Hepatocyte (in vitro differentiated cells): ENCODE measurements at regions not wholly inside any gene's neighbourhood (a gene's known extent, or its start where the extent isn't known, plus 50 kb on each side); places are given as distances from the start of the nearest gene placed in this dataset.

Experiments
- DNase-seq: peaks from one replicate; pipeline ENCODE4 v3.0.0-alpha.2; 2016; ENCODE audit warnings: low spot score
- H2AFZ ChIP-seq: fragments of 200-600 bp; sonication (generic); 2 replicates; pipeline ENCODE4 v1.6.0; 2016; ENCODE audit warnings: antibody characterized with exemption, mild to moderate bottlenecking
- H3K27ac ChIP-seq: fragments of 200-600 bp; sonication (generic); 2 replicates; pipeline ENCODE4 v1.5.1; 2016; ENCODE audit warnings: mild to moderate bottlenecking
- H3K27me3 ChIP-seq: fragments of 200-600 bp; sonication (generic); 2 replicates; pipeline ENCODE4 v1.6.1; 2016
- H3K36me3 ChIP-seq: fragments of 200-600 bp; sonication (generic); replicated peaks from 2 replicates; pipeline ENCODE4 v1.5.1; 2016; ENCODE audit warnings: low read depth; ENCODE audit not compliant: insufficient read depth
- H3K4me1 ChIP-seq: fragments of 200-600 bp; sonication (generic); 2 replicates; pipeline ENCODE4 v1.5.1; 2016; ENCODE audit warnings: mild to moderate bottlenecking, moderate library complexity; ENCODE audit not compliant: insufficient read depth
- H3K4me2 ChIP-seq: fragments of 200-600 bp; sonication (generic); 2 replicates; pipeline ENCODE4 v1.6.0; 2016
- H3K4me3 ChIP-seq: fragments of 200-600 bp; sonication (generic); 2 replicates; pipeline ENCODE4 v1.5.1; 2016; ENCODE audit warnings: mild to moderate bottlenecking
- H3K79me2 ChIP-seq: fragments of 200-600 bp; sonication (generic); 2 replicates; pipeline ENCODE4 v1.6.0; 2017; ENCODE audit warnings: mild to moderate bottlenecking
- H3K9me2 ChIP-seq: fragments of 200-600 bp; sonication (generic); replicated peaks from 2 replicates; pipeline ENCODE4 v1.6.0; 2017; ENCODE audit warnings: mild to moderate bottlenecking; ENCODE audit not compliant: insufficient read depth
- H3K9me3 ChIP-seq: fragments of 200-600 bp; sonication (generic); 2 replicates; pipeline ENCODE4 v1.5.1; 2016; ENCODE audit warnings: low read depth, mild to moderate bottlenecking
- H4K20me1 ChIP-seq: fragments of 200-600 bp; sonication (generic); 2 replicates; pipeline ENCODE4 v1.6.0; 2016; ENCODE audit warnings: mild to moderate bottlenecking; ENCODE audit not compliant: insufficient read depth, poor library complexity, severe bottlenecking
- EZH2 ChIP-seq: fragments of 200-600 bp; sonication (generic); IDR thresholded peaks from 2 replicates; pipeline ENCODE4 v1.6.1; 2016; ENCODE audit warnings: antibody characterized with exemption, mild to moderate bottlenecking, borderline replicate concordance
- EZH2phosphoT487 ChIP-seq: fragments of 200-600 bp; sonication (generic); IDR thresholded peaks from one replicate; pipeline ENCODE4 v1.6.1; 2018; ENCODE audit warnings: antibody characterized with exemption, mild to moderate bottlenecking, low read depth, moderate library complexity; ENCODE audit not compliant: unreplicated experiment, severe bottlenecking
- WGBS: methylation state at CpG from one replicate; pipeline ENCODE4 v1.1.6; 2016; ENCODE audit warnings: low lambda C conversion rate; ENCODE audit errors: missing lambda C conversion rate; 5-methylcytosine and 5-hydroxymethylcytosine counted together
- TF ChIP-seq, protein P1 (sequence below): fragments of 200-600 bp; sonication (generic); IDR thresholded peaks from 2 replicates; pipeline ENCODE4 v1.5.1; 2016; ENCODE audit warnings: antibody characterized with exemption, mild to moderate bottlenecking; ENCODE audit not compliant: poor library complexity

DNA sequence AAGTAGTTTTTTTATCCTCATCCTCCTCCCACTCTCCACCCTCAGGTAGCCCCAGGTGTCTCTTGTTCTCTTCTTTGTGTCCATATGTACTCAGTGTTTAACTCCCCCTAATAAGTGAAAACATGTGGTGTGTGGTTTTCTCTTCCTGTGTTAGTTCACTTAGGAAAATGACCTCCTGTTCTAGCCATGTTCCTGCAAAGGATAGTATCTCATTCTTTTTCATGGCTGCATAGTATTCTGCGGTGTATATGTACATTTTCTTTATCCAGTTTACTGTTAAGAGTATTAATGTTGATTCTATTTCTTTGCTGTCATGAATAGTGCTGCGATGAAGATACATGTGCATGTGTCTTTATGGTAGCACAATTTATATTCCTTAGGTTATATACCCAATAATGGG is 68.4 kb upstream of the RANBP3L start:
- H3K9me3 ChIP-seq: no peaks in the 10 kb centered on the region
- WGBS: 74% methylated on average over 2 of the region's 2 CpGs
- H3K9me2 ChIP-seq: no peaks in the 10 kb centered on the region

DNA sequence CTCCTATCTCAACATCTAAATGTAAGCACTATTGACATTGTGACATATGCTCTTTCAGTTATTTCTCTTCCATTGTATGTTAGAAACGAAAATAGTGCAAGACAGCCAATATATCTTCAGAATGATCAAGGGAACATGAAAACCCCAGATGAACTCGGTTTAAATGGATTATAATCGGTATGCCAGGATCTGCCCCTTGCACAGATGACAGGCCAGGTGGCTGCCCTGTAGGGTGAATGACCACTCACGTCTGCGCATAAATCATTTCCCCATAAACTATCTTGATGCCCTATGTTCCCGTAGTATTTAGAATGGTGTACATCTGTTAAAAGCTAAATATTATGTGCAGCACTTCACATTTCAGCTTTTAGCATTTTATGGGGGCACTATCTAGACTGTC is 69.7 kb upstream of the RANBP3L start:
- Histone ChIP-seq H3K4me1 (peaks cover 4% of the 10 kb centered on the region), H4K20me1 (no peaks in the 10 kb centered on the region), H3K27me3 (no peaks in the 10 kb centered on the region), H3K9me2 (no peaks in the 10 kb centered on the region), H3K79me2 (no peaks in the 10 kb centered on the region), H3K4me2 (no peak overlapping the region), H3K27ac (no peak overlapping the region), H2AFZ (no peak overlapping the region), H3K9me3 (no peaks in the 10 kb centered on the region), H3K36me3 (no peaks in the 10 kb centered on the region), H3K4me3 (no peak overlapping the region)
- no peak for DNase-seq
- no peak for TF ChIP-seq EZH2
- 69% methylated on average over 6 of the region's 6 CpGs for WGBS

More for the DNA sequence above, 68.4 kb upstream of the RANBP3L start:
- Histone ChIP-seq H4K20me1 (no peaks in the 10 kb centered on the region), H3K27me3 (no peaks in the 10 kb centered on the region), H3K4me1 (peaks cover 4% of the 10 kb centered on the region), H3K36me3 (no peaks in the 10 kb centered on the region), H3K27ac (no peak overlapping the region), H3K79me2 (no peaks in the 10 kb centered on the region), H3K4me3 (no peak overlapping the region), H3K4me2 (no peak overlapping the region), H2AFZ (no peak overlapping the region)
- DNase-seq: no peak
- no peak for TF ChIP-seq EZH2phosphoT487

DNA sequence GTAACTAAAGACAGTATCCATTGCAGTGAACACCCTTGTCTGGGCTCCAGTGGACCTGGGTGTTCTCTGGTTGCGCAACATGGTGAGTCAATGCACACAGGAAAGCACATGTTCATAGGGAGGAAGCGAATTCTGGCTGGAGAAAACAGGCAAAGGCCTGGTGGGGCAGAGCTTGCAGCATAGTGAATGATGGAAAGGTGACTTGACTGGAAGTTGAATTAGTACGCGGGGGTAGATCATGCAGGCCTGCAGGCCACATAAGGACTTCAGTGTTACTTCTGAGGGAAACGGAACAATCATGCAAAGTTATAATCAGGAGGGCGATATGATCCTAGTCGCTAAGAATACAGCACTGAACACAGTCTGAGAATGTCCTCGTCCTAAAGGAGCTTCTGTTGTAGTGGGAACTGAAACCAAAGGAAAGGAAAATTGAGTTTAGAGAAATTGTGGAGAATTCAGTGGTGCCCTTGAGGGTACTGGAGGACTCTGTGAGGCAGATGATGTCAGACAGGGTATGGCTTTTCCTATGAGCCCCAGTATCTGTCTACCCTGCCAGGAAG is 71.9 kb upstream of the RANBP3L start:
- no peak overlapping the region for H3K27ac ChIP-seq
- no peak for TF ChIP-seq EZH2
- TF ChIP-seq EZH2phosphoT487: no peak
- TF ChIP-seq, protein P1, sequence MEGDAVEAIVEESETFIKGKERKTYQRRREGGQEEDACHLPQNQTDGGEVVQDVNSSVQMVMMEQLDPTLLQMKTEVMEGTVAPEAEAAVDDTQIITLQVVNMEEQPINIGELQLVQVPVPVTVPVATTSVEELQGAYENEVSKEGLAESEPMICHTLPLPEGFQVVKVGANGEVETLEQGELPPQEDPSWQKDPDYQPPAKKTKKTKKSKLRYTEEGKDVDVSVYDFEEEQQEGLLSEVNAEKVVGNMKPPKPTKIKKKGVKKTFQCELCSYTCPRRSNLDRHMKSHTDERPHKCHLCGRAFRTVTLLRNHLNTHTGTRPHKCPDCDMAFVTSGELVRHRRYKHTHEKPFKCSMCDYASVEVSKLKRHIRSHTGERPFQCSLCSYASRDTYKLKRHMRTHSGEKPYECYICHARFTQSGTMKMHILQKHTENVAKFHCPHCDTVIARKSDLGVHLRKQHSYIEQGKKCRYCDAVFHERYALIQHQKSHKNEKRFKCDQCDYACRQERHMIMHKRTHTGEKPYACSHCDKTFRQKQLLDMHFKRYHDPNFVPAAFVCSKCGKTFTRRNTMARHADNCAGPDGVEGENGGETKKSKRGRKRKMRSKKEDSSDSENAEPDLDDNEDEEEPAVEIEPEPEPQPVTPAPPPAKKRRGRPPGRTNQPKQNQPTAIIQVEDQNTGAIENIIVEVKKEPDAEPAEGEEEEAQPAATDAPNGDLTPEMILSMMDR: no peak
- WGBS: 89% methylated on average over 8 of the region's 8 CpGs
- peak; percentile 64 for DNase-seq
- H3K4me3 ChIP-seq: no peak overlapping the region
- no peaks in the 10 kb centered on the region for H3K79me2 ChIP-seq
- no peaks in the 10 kb centered on the region for H3K9me3 ChIP-seq
- no peaks in the 10 kb centered on the region for H4K20me1 ChIP-seq
- H3K9me2 ChIP-seq: no peaks in the 10 kb centered on the region
- no peak overlapping the region for H2AFZ ChIP-seq
- no peaks in the 10 kb centered on the region for H3K36me3 ChIP-seq
- H3K4me2 ChIP-seq: no peak overlapping the region
- H3K27me3 ChIP-seq: no peaks in the 10 kb centered on the region
- H3K4me1 ChIP-seq: no peaks in the 10 kb centered on the region

DNA sequence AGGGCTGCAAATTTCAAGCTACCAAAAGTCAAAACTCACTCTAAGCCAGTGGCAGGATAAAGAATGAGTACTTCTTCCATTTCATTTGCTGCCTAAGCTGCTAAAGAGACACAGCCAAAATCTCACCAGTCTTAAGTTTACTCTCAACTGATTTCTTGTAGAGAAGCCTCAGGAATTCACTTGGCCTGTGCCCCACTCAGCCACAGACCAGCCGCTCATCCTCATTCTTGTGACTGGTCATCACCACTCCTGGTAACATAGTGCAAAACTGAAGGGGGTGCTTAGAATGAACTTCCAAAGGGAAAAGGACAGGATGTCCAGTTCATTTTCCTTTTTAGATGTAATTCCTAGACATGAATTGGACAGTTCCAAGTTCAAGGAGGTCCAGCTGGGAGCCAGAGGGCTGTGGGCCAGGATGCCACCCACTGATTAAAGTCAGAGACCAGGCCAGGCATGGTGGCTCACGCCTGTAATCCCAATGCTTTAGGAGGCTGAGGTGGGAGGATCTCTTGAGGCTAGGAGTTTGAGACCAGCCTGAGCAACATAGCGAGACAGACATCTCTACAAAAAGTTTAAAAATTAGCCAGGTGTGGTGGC is 72.7 kb upstream of the RANBP3L start:
- Histone ChIP-seq H3K27me3 (no peaks in the 10 kb centered on the region), H3K4me1 (no peaks in the 10 kb centered on the region), H3K79me2 (no peaks in the 10 kb centered on the region), H3K4me3 (no peak overlapping the region), H3K9me3 (no peaks in the 10 kb centered on the region), H3K36me3 (no peaks in the 10 kb centered on the region), H3K9me2 (no peaks in the 10 kb centered on the region), H2AFZ (no peak overlapping the region), H4K20me1 (no peaks in the 10 kb centered on the region), H3K27ac (no peak overlapping the region), H3K4me2 (no peak overlapping the region)
- TF ChIP-seq, protein P1: no peak
- TF ChIP-seq EZH2phosphoT487 (no peak), EZH2 (no peak)
- no peak for DNase-seq
- 91% methylated on average over 3 of the region's 3 CpGs for WGBS
